Occipital lobe (tissue), 1 donor: ENCODE measurements at regions not wholly inside any gene's neighbourhood (a gene's known extent, or its start where the extent isn't known, plus 50 kb on each side); places are given as distances from the start of the nearest gene placed in this dataset.
"Not testable (repeated sequence)": the region's sequence is repeated elsewhere in the genome, so short reads cannot be mapped to it uniquely, and the experiment has no call there.

Source experiments
- DNase-seq: peaks from one replicate; lab custom pipeline; 2025; lab: John Stamatoyannopoulos, UW

- DNase-seq = no peak
Observed at GRCh38 chr3:124133366-124133940, 141.5 kb upstream of the ROPN1 start.

GRCh38 chr3:124137216-124137615 lies 145.3 kb upstream of the ROPN1 start:
- no peak for DNase-seq

GRCh38 chr3:124138148-124138547 lies 146.2 kb upstream of the ROPN1 start:
- no peak for DNase-seq

- no peak for DNase-seq
Observed at GRCh38 chr3:124140746-124141145, 148.8 kb upstream of the ROPN1 start.

GRCh38 chr3:124142389-124142970 lies 150.6 kb upstream of the ROPN1 start:
- peak; percentile 47 for DNase-seq

GRCh38 chr3:124143047-124143446 lies 151.1 kb upstream of the ROPN1 start:
- DNase-seq = no peak

- DNase-seq = no peak
Observed at GRCh38 chr3:124144035-124144814, 152.3 kb upstream of the ROPN1 start.

GRCh38 chr3:124147429-124147828 lies 155.5 kb upstream of the ROPN1 start:
- no peak for DNase-seq

GRCh38 chr3:124147946-124148345 lies 156.0 kb upstream of the ROPN1 start:
- DNase-seq = no peak

GRCh38 chr3:124149081-124149480 lies 157.2 kb upstream of the ROPN1 start:
- no peak for DNase-seq

GRCh38 chr3:124149771-124150170 lies 157.8 kb upstream of the ROPN1 start:
- no peak for DNase-seq

GRCh38 chr3:124152891-124153290 lies 161.0 kb upstream of the ROPN1 start:
- DNase-seq = not testable (repeated sequence)

GRCh38 chr3:124156866-124157712 lies 165.2 kb upstream of the ROPN1 start:
- no peak for DNase-seq

GRCh38 chr3:124157748-124158147 lies 165.8 kb upstream of the ROPN1 start:
- no peak for DNase-seq

GRCh38 chr3:124158168-124158881 lies 166.4 kb upstream of the ROPN1 start:
- no peak for DNase-seq

GRCh38 chr3:124161448-124161847 lies 169.5 kb upstream of the ROPN1 start:
- no peak for DNase-seq

GRCh38 chr3:124163689-124164088 lies 171.8 kb upstream of the ROPN1 start:
- no peak for DNase-seq

GRCh38 chr3:124168271-124168670 lies 176.3 kb upstream of the ROPN1 start:
- DNase-seq = no peak

- DNase-seq = no peak
Observed at GRCh38 chr3:124172283-124172682, 180.4 kb upstream of the ROPN1 start.

- no peak for DNase-seq
Observed at GRCh38 chr3:124172816-124173215, 180.9 kb upstream of the ROPN1 start.

- DNase-seq = no peak
Observed at GRCh38 chr3:124174476-124174875, 182.6 kb upstream of the ROPN1 start.
